Heart left ventricle (tissue), 16 donors: ENCODE measurements at regions not wholly inside any gene's neighbourhood (a gene's known extent, or its start where the extent isn't known, plus 50 kb on each side); places are given as distances from the start of the nearest gene placed in this dataset.

Source experiments
- ATAC-seq, 4 donors: fragments of 200-7000 bp; cut with Tn5 transposase; one replicate each; pipeline ENCODE4 v1.9.1; 2020 to 2022; ENCODE audit warnings: moderate library complexity in 4 of 4, mild to moderate bottlenecking in 3 of 4, moderate number of reproducible peaks in 1 of 4
- DNase-seq, 5 donors: peaks; one replicate each; pipeline ENCODE4 v3.0.0-alpha.2; 2020
- H3K27ac ChIP-seq, 12 donors: fragments of 200-600 bp; sonication (generic) in 4 of 12; one replicate each; pipeline versions ENCODE4 v1.5.0 to v1.8.0; 2016 to 2022; ENCODE audit warnings: mild to moderate bottlenecking in 2 of 12
- H3K27me3 ChIP-seq, 9 donors: fragments of 200-600 bp; sonication (generic) in 2 of 9; one replicate each; pipeline versions ENCODE4 v1.5.1 to v1.8.0; 2016 to 2022; ENCODE audit warnings: mild to moderate bottlenecking in 3 of 9
- H3K36me3 ChIP-seq, 9 donors: fragments of 200-600 bp; sonication (generic) in 2 of 9; one replicate each; pipeline versions ENCODE4 v1.5.0 to v1.8.0; 2018 to 2022; ENCODE audit warnings: mild to moderate bottlenecking in 2 of 9
- H3K4me1 ChIP-seq, 12 donors: fragments of 200-600 bp; sonication (generic) in 4 of 12; one replicate each; pipeline versions ENCODE4 v1.5.0 to v1.8.0; 2016 to 2022; ENCODE audit warnings: mild to moderate bottlenecking in 3 of 12
- H3K4me3 ChIP-seq, 12 donors: fragments of 200-600 bp; sonication (generic) in 4 of 12; one replicate each; pipeline versions ENCODE4 v1.5.0 to v1.8.0; 2017 to 2022; ENCODE audit warnings: mild to moderate bottlenecking in 9 of 12, moderate library complexity in 4 of 12
- H3K9me3 ChIP-seq, 12 donors: fragments of 200-600 bp; sonication (generic) in 4 of 12; one replicate each; pipeline versions ENCODE4 v1.5.0 to v1.8.0; 2016 to 2022; ENCODE audit warnings: mild to moderate bottlenecking in 1 of 12
- CTCF ChIP-seq, 12 donors: fragments of 200-600 bp; sonication (generic) in 4 of 12; IDR thresholded peaks; one replicate each; pipeline versions ENCODE4 v1.5.0 to v1.8.0; 2018 to 2022; ENCODE audit warnings: antibody characterized with exemption in 12 of 12, mild to moderate bottlenecking in 5 of 12
- POLR2A ChIP-seq, 2 donors: fragments of 450-650 bp; IDR thresholded peaks; one replicate each; pipeline ENCODE4 v1.6.1; 2017; ENCODE audit warnings: antibody characterized with exemption in 2 of 2, mild to moderate bottlenecking in 2 of 2, moderate library complexity in 2 of 2
- WGBS, 4 donors: extraction: QIAGEN DNeasy Blood & Tissue Kit in 2 of 4; methylation state at CpG; one replicate each; pipeline versions ENCODE4 v1.1.5 to v1.1.7; 2013 to 2018; 5-methylcytosine and 5-hydroxymethylcytosine counted together
- intact Hi-C, 10 donors: fragments of 100-400 bp; cut with DNase I; formaldehyde crosslinking; loops; one replicate each; pipeline versions ENCODE4 v1.11.1 to v1.14.2; 2022
- donor health status: ischemic (EF 13 %, LVEDD 7.1; RV severe dilation, severe dysfunction).
- donor health status: healthy with polysubstance abuse.
- donor health status: DM: no; HTN: yes; CAD: no.
- donor health status: DM: no; HTN: no; CAD: no.
- donor health status: ischemic (EF 25% LVEDD 6.9; RV normal size, moderate dysfunction).
- donor health status: ischemic (EF 25% LVEDD 5.7; RV mildly dilated, moderate dysfunction).
- donor health status: healthy.
- donor health status: DM: yes; HTN: yes; CAD: no.
- donor health status: ischemic (EF 35%, LVEDD 5.7; RV mildly dilated, moderate dysfunction).
- donor health status: nonischemic (EF 11% LVEDD 7.7; RV severe dilation, severe dysfunction).
- donor health status: DM: yes; HTN: yes; CAD: no.
- donor health status: PGD.
- donor health status: ischemic (EF 29% LVEDD 5.4; RV normal size, mild dysfunction).
- donor health status: nonischemic (EF 23%, LVEDD 6.1; RV moderate dilation, normal function).

- intact Hi-C loops: no loop called here
- TF ChIP-seq CTCF (IDR thresholded peaks at IDR 0.05) (no peak), POLR2A (IDR thresholded peaks at IDR 0.05) (no peak)
- DNase-seq (no peak), ATAC-seq (no peak)
- peaks cover 0 to 10% (median 0%) of the 10 kb centered on the region in 12 donors for H3K9me3 ChIP-seq
- WGBS, 4 donors: 76 to 90% (median 83%) methylated on average over 2 to 4 of the region's 4 CpGs
- H3K4me3 ChIP-seq: no peak overlapping the region
- no peaks in the 10 kb centered on the region for H3K27me3 ChIP-seq
- no peak overlapping the region for H3K27ac ChIP-seq
- H3K36me3 ChIP-seq: no peaks in the 10 kb centered on the region
- H3K4me1 ChIP-seq: no peaks in the 10 kb centered on the region
Measured at GRCh38 chr9:25427290-25427689, 251.0 kb downstream of the TUSC1 start.

GRCh38 chr9:25421560-25421959 is 256.7 kb downstream of the TUSC1 start:
- intact Hi-C loops: no loop called here
- DNase-seq: no peak
- WGBS, 4 donors: 55 to 77% (median 74%) methylated on average over 1 of the region's 1 CpG

GRCh38 chr9:25418974-25419373 is 259.3 kb downstream of the TUSC1 start:
- no peak for ATAC-seq
- intact Hi-C loops: loop anchor here in 1 of 10 donors (10.0 kb wide), 1 partner anchor 56 kb away; no protein-coding TSS in a partner anchor

More at GRCh38 chr9:25421560-25421959, 256.7 kb downstream of the TUSC1 start:
- Histone ChIP-seq H3K27ac (no peak overlapping the region), H3K9me3 (peaks cover 0 to 7% (median 0%) of the 10 kb centered on the region in 12 donors), H3K27me3 (peaks cover 0 to 4% (median 0%) of the 10 kb centered on the region in 9 donors), H3K4me1 (no peaks in the 10 kb centered on the region), H3K4me3 (no peak overlapping the region), H3K36me3 (no peaks in the 10 kb centered on the region)
- no peak for ATAC-seq
- TF ChIP-seq CTCF (IDR thresholded peaks at IDR 0.05) (no peak), POLR2A (IDR thresholded peaks at IDR 0.05) (no peak)

GRCh38 chr9:25415718-25416117 is 262.5 kb downstream of the TUSC1 start:
- Histone ChIP-seq H3K36me3 (no peaks in the 10 kb centered on the region), H3K27me3 (peaks cover 0 to 4% (median 0%) of the 10 kb centered on the region in 9 donors), H3K4me3 (no peak overlapping the region), H3K4me1 (no peaks in the 10 kb centered on the region), H3K9me3 (no peaks in the 10 kb centered on the region), H3K27ac (no peak overlapping the region)
- TF ChIP-seq POLR2A (IDR thresholded peaks at IDR 0.05) (no peak), CTCF (IDR thresholded peaks at IDR 0.05) (no peak)
- WGBS, 4 donors: 54 to 70% (median 58%) methylated on average over 1 of the region's 1 CpG
- intact Hi-C loops: loop anchor here in 1 of 10 donors (10.0 kb wide), 1 partner anchor 59 kb away; no protein-coding TSS in a partner anchor
- no peak for ATAC-seq
- DNase-seq: no peak

More at GRCh38 chr9:25418974-25419373, 259.3 kb downstream of the TUSC1 start:
- H3K27ac ChIP-seq: no peak overlapping the region
- H3K4me1 ChIP-seq: no peaks in the 10 kb centered on the region
- no peak for DNase-seq
- no peaks in the 10 kb centered on the region for H3K36me3 ChIP-seq
- H3K27me3 ChIP-seq: peaks cover 0 to 4% (median 0%) of the 10 kb centered on the region in 9 donors
- H3K4me3 ChIP-seq: no peak overlapping the region
- TF ChIP-seq CTCF (IDR thresholded peaks at IDR 0.05): no peak
- H3K9me3 ChIP-seq: no peaks in the 10 kb centered on the region
